OCI-LY1 (cell line): ENCODE measurements at regions not wholly inside any gene's neighbourhood (a gene's known extent, or its start where the extent isn't known, plus 50 kb on each side); places are given as distances from the start of the nearest gene placed in this dataset.
"Not testable (repeated sequence)": the region's sequence is repeated elsewhere in the genome, so short reads cannot be mapped to it uniquely, and the experiment has no call there.

Source experiments
- H2AFZ ChIP-seq: fragments of 200-600 bp; sonication (generic), shearing (Covaris generic); 2 replicates; pipeline ENCODE4 v1.6.0; 2014; ENCODE audit warnings: antibody characterized with exemption, mild to moderate bottlenecking, low read length
- H3F3A ChIP-seq: fragments of 200-600 bp; sonication (generic), shearing (Covaris generic); 2 replicates; pipeline ENCODE4 v1.6.0; 2014; ENCODE audit warnings: mild to moderate bottlenecking, antibody characterized with exemption, low read length, moderate library complexity; ENCODE audit not compliant: insufficient read depth
- H3K27ac ChIP-seq: fragments of 200-600 bp; sonication (generic); 2 replicates; pipeline ENCODE4 v1.5.1; 2014; ENCODE audit warnings: low read length, mixed run types, mild to moderate bottlenecking, low read depth; ENCODE audit not compliant: poor library complexity, severe bottlenecking
- H3K27me3 ChIP-seq: fragments of 200-600 bp; sonication (generic); 2 replicates; pipeline ENCODE4 v1.6.0; 2014; ENCODE audit warnings: antibody characterized with exemption, mild to moderate bottlenecking, low read length, moderate library complexity; ENCODE audit not compliant: insufficient read depth
- H3K36me3 ChIP-seq: fragments of 200-600 bp; sonication (generic); 2 replicates; pipeline ENCODE4 v1.6.1; 2014; ENCODE audit warnings: mild to moderate bottlenecking, antibody characterized with exemption, low read length, moderate library complexity, mixed read lengths; ENCODE audit not compliant: insufficient read depth
- H3K4me1 ChIP-seq: fragments of 200-600 bp; sonication (generic); 2 replicates; pipeline ENCODE4 v1.5.1; 2014; ENCODE audit warnings: mild to moderate bottlenecking, low read length, moderate library complexity; ENCODE audit not compliant: insufficient read depth, severe bottlenecking
- H3K4me2 ChIP-seq: fragments of 200-600 bp; sonication (generic), shearing (Covaris generic); 2 replicates; pipeline ENCODE4 v1.6.1; 2014; ENCODE audit warnings: low read length
- H3K4me3 ChIP-seq: fragments of 200-600 bp; sonication (generic); 2 replicates; pipeline ENCODE4 v1.5.1; 2014; ENCODE audit warnings: low read length, low read depth, mild to moderate bottlenecking, mixed read lengths; ENCODE audit not compliant: poor library complexity, severe bottlenecking
- H3K79me2 ChIP-seq: fragments of 200-600 bp; shearing (Covaris generic); 2 replicates; pipeline ENCODE4 v1.6.1; 2016; ENCODE audit warnings: mixed run types, low read length, mixed read lengths; ENCODE audit not compliant: insufficient read depth
- H3K9ac ChIP-seq: fragments of 200-600 bp; sonication (generic), shearing (Covaris generic); 2 replicates; pipeline ENCODE4 v1.6.1; 2014; ENCODE audit warnings: mild to moderate bottlenecking, low read length, mixed read lengths
- H3K9me2 ChIP-seq: fragments of 200-600 bp; sonication (generic), shearing (Covaris generic); 2 replicates; pipeline ENCODE4 v1.6.1; 2014; ENCODE audit warnings: low read depth, mild to moderate bottlenecking, low read length, mixed read lengths
- H3K9me3 ChIP-seq: fragments of 200-600 bp; shearing (Covaris generic); 2 replicates; pipeline ENCODE4 v1.6.1; 2014; ENCODE audit warnings: low read length, mixed read lengths
- H4K20me1 ChIP-seq: fragments of 200-600 bp; sonication (generic), shearing (Covaris generic); 2 replicates; pipeline ENCODE4 v1.6.0; 2016; ENCODE audit warnings: mild to moderate bottlenecking, low read length; ENCODE audit not compliant: insufficient read depth
- EZH2 ChIP-seq: fragments of 200-600 bp; sonication (generic), shearing (Covaris generic); IDR thresholded peaks from 2 replicates; pipeline ENCODE4 v1.8.0; 2017; ENCODE audit warnings: borderline replicate concordance, mixed run types, mild to moderate bottlenecking, antibody characterized with exemption, low read length, moderate library complexity, mixed read lengths
- TF ChIP-seq, protein P1 (sequence below): fragments of 200-600 bp; sonication (generic), shearing (Covaris generic); IDR thresholded peaks from 2 replicates; pipeline ENCODE4 v1.5.1; 2017; ENCODE audit warnings: mild to moderate bottlenecking, antibody characterized with exemption, low read length, moderate library complexity, mixed read lengths

DNA sequence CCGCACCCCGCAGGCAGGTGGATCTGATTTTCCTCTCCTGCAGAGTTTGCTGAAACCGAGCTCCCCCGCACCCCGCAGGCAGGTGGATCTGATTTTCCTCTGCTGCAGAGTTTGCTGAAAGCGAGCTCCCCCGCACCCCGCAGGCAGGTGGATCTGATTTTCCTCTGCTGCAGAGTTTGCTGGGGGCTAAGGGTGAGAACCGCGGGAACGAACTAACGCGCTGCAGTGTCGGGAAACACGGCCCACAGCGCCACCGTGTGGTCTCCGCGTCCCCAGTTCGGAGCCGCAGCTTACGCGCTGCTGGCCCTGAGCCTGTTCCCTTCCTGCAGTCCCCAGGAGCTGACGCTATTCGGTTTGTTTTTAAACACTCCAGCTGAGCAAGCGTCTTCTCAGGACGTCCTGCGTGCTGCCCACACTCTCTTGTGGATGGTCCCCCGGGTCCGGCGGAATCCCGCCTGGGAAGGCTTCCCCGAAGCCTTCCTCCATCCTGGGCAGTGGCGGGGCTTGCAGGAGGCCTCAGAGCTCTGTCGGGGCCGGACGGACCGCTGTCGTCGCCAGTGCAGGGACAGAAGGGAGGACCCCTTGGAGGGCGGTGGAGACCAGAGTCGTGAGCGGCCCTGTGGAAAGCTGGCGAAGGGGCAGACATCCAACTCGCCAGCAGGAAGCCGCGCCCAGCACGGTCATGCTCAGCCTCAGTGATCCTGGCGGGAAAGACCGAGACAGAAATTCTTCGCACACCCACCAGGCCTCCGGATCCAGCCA is 121.2 kb upstream of the LPCAT1 start:
- no peak overlapping the region for H3K4me3 ChIP-seq
- no peak overlapping the region for H3K9ac ChIP-seq
- H3K9me2 ChIP-seq = no peaks in the 10 kb centered on the region
- H3K27me3 ChIP-seq = no peaks in the 10 kb centered on the region
- no peaks in the 10 kb centered on the region for H3K36me3 ChIP-seq
- no peaks in the 10 kb centered on the region for H3K4me1 ChIP-seq
- TF ChIP-seq, protein P1, sequence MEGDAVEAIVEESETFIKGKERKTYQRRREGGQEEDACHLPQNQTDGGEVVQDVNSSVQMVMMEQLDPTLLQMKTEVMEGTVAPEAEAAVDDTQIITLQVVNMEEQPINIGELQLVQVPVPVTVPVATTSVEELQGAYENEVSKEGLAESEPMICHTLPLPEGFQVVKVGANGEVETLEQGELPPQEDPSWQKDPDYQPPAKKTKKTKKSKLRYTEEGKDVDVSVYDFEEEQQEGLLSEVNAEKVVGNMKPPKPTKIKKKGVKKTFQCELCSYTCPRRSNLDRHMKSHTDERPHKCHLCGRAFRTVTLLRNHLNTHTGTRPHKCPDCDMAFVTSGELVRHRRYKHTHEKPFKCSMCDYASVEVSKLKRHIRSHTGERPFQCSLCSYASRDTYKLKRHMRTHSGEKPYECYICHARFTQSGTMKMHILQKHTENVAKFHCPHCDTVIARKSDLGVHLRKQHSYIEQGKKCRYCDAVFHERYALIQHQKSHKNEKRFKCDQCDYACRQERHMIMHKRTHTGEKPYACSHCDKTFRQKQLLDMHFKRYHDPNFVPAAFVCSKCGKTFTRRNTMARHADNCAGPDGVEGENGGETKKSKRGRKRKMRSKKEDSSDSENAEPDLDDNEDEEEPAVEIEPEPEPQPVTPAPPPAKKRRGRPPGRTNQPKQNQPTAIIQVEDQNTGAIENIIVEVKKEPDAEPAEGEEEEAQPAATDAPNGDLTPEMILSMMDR = peak; percentile 56; the same call in 1 of the 2 replicates
- no peak for TF ChIP-seq EZH2
- no peak overlapping the region for H3K27ac ChIP-seq
- no peak overlapping the region for H3K4me2 ChIP-seq
- no peaks in the 10 kb centered on the region for H4K20me1 ChIP-seq
- H3F3A ChIP-seq = no peaks in the 10 kb centered on the region
- no peak overlapping the region for H2AFZ ChIP-seq
- no peaks in the 10 kb centered on the region for H3K79me2 ChIP-seq
- no peaks in the 10 kb centered on the region for H3K9me3 ChIP-seq

- not testable (repeated sequence) for H2AFZ ChIP-seq, H3K9ac ChIP-seq, H3K4me2 ChIP-seq, H3K27ac ChIP-seq, H3K79me2 ChIP-seq, H3K36me3 ChIP-seq, H3K9me3 ChIP-seq, H3K9me2 ChIP-seq, H3K27me3 ChIP-seq, H4K20me1 ChIP-seq, H3K4me3 ChIP-seq, H3F3A ChIP-seq, H3K4me1 ChIP-seq
Measured at GRCh38 chr5:1644393-1644809, 120.6 kb upstream of the LPCAT1 start.

DNA sequence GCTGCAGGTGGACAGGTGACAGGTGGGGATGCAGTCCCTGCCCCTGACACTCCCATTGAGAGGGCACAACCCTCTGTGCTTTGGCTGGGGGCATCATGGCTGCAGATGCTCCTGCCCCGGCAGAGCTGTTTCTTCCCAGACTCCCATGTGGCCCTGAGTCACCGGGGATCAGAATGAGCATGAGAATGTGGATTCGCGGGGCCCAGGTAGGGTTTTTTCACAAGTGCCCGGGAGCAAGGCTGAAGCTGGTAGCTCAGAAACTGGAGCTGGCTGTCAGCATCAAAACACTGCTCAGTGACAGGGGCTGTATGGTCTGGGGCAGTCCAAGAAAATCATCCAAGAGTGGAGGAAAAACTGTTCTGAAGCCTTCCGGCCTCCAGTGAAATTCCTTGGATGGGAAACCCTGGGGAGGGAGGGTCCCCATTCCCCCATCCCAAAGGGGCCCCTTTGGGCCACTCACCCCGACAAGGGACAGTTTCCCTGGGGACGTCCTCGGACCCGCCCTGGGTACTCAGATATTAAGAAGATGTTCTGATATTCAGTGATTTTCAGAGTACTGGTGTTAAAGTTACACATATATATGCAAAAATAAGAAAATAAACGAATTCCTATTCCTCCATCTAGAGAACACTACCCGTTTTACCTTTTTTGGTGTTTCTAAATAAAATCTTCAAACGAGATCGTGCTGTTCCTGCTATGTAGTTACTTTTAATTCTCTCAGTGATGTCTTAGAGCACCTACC is 120.1 kb upstream of the LPCAT1 start:
- Histone ChIP-seq H3K9me2 (no peaks in the 10 kb centered on the region), H3K27me3 (no peaks in the 10 kb centered on the region), H3K4me1 (no peaks in the 10 kb centered on the region), H3K9ac (no peak overlapping the region), H3K4me2 (no peak overlapping the region), H3K79me2 (no peaks in the 10 kb centered on the region), H3K36me3 (no peaks in the 10 kb centered on the region), H3K4me3 (no peak overlapping the region), H3F3A (no peaks in the 10 kb centered on the region), H3K9me3 (no peaks in the 10 kb centered on the region), H4K20me1 (no peaks in the 10 kb centered on the region), H2AFZ (no peak overlapping the region), H3K27ac (no peak overlapping the region)
- TF ChIP-seq, protein P1 = no peak
- no peak for TF ChIP-seq EZH2
